GM12878 (cell line): ENCODE measurements at regions not wholly inside any gene's neighbourhood (a gene's known extent, or its start where the extent isn't known, plus 50 kb on each side); places are given as distances from the start of the nearest gene placed in this dataset.

ENCODE experiments used
- CBX5 ChIP-seq: sonication (generic); IDR thresholded peaks from 2 replicates; pipeline ENCODE4 v1.6.1; 2016; ENCODE audit warnings: low read depth, moderate library complexity, mild to moderate bottlenecking, inconsistent platforms
- CEBPB ChIP-seq, 2 experiments: fragments of 150-350 bp in 1 of 2; IDR thresholded peaks; 2 replicates each; pipeline ENCODE4 v1.6.1; 2012 to 2014; ENCODE audit warnings: low read depth in 2 of 2, low read length in 2 of 2, borderline replicate concordance in 1 of 2, inconsistent platforms in 1 of 2
- CREM ChIP-seq: IDR thresholded peaks from 2 replicates; pipeline ENCODE4 v1.6.1; 2014; ENCODE audit warnings: antibody characterized with exemption, low read depth
- CTCF ChIP-seq, 3 experiments: IDR thresholded peaks in 2 of 3; conservative IDR thresholded peaks in 1 of 3; 2 replicates each; pipeline ENCODE4 v1.5.1; 2011; ENCODE audit warnings: low read depth in 3 of 3, low read length in 3 of 3, mild to moderate bottlenecking in 3 of 3, control low read depth in 2 of 3, moderate library complexity in 2 of 3, inconsistent platforms in 1 of 3, mixed read lengths in 1 of 3; ENCODE audit not compliant: control insufficient read depth in 2 of 3, insufficient read depth in 1 of 3; ENCODE audit errors: extremely low read depth in 1 of 3
- EZH2 ChIP-seq: IDR thresholded peaks from 2 replicates; pipeline ENCODE4 v1.6.1; 2012; ENCODE audit warnings: low read depth, mild to moderate bottlenecking, control low read depth, inconsistent platforms, low read length, borderline replicate concordance; ENCODE audit not compliant: control insufficient read depth
- MAX ChIP-seq: IDR thresholded peaks from 2 replicates; pipeline ENCODE4 v1.6.1; 2012; ENCODE audit warnings: low read depth, low read length, improper control_type of control experiment
- POLR2AphosphoS5 ChIP-seq: IDR thresholded peaks from 2 replicates; pipeline ENCODE4 v1.6.1; 2011; ENCODE audit warnings: mild to moderate bottlenecking, low read length, inconsistent platforms
- PRDM15 ChIP-seq: fragments of 450-650 bp; formaldehyde crosslinking; IDR thresholded peaks from 2 replicates; pipeline ENCODE4 v1.4.0; 2020; ENCODE audit warnings: mild to moderate bottlenecking, moderate library complexity
- SMAD1 ChIP-seq: fragments of 450-650 bp; IDR thresholded peaks from 2 replicates; pipeline ENCODE4 v1.6.1; 2018; ENCODE audit warnings: mild to moderate bottlenecking, low read depth; ENCODE audit not compliant: partially characterized antibody
- SP1 ChIP-seq: IDR thresholded peaks from one replicate; pipeline ENCODE4 v1.6.1; 2011; ENCODE audit warnings: low read depth, low read length
- SRF ChIP-seq, 2 experiments: IDR thresholded peaks; 2 replicates each; pipeline ENCODE4 v1.6.1; 2011; ENCODE audit warnings: low read depth in 2 of 2, low read length in 2 of 2, mild to moderate bottlenecking in 1 of 2, moderate library complexity in 1 of 2
- STAT1 ChIP-seq: fragments of 450-650 bp; conservative IDR thresholded peaks from 2 replicates; pipeline ENCODE4 v1.6.1; 2014; ENCODE audit warnings: antibody characterized with exemption, mild to moderate bottlenecking
- YY1 ChIP-seq: IDR thresholded peaks from 2 replicates; pipeline ENCODE4 v1.6.1; 2011; ENCODE audit warnings: low read depth, mild to moderate bottlenecking, low read length
- ZNF274 ChIP-seq: IDR thresholded peaks from one replicate; pipeline ENCODE4 v1.8.0; 2011; ENCODE audit not compliant: insufficient read length, insufficient read depth

GRCh38 chr10:64344211-64344610, 823.0 kb downstream of the REEP3 start:
- TF ChIP-seq SP1 (no peak), EZH2 (no peak), PRDM15 (CRISPR knock-in tag) (no peak), YY1 (no peak), CREM (no peak), SMAD1 (no peak), MAX (no peak), STAT1 (no peak), SRF (IDR thresholded peaks at IDR 0.05; ENCODE audit: low read depth in 2 of 2, low read length in 2 of 2) (no peak), CTCF (IDR thresholded peaks at IDR 0.05 in 2 of 3, conservative IDR thresholded peaks at IDR 0.05 in 1 of 3; ENCODE audit: control insufficient read depth in 2 of 3, extremely low read depth in 1 of 3, insufficient read depth in 1 of 3, low read depth in 3 of 3, low read length in 3 of 3) (no peak), CBX5 (no peak), ZNF274 (no peak), POLR2AphosphoS5 (no peak), CEBPB (IDR thresholded peaks at IDR 0.05; ENCODE audit: borderline replicate concordance in 1 of 2, low read depth in 2 of 2, low read length in 2 of 2) (no peak)
